HG02973 (cell line): ENCODE measurements at regions not wholly inside any gene's neighbourhood (a gene's known extent, or its start where the extent isn't known, plus 50 kb on each side); places are given as distances from the start of the nearest gene placed in this dataset.

Experiments
- ATAC-seq: cut with Tn5 transposase; IDR thresholded peaks from one replicate; pipeline ENCODE4 v1.9.1; 2021; ENCODE audit warnings: moderate library complexity; ENCODE audit not compliant: unreplicated experiment

DNA sequence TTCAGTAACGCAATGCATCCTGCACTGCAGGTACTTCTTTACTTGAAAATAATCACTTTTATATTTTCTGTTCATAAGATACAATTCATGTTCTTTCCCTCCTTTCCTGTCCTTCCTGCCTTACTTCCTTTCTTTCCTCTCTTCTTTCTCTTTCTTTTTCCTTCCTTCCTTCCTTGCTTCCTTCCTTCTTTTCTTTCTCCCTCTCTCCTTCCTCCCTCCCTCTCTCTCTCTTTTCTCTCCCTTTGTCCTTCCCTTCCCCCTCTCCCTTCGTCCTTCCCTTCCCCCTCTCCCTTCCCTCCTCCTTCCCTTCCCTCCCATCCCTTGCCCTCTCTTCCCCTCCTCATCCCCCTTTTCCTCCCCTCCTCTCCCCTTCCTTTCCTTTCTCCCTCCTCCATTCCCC is 227.8 kb upstream of the KLF6 start:
- no peak for ATAC-seq

DNA sequence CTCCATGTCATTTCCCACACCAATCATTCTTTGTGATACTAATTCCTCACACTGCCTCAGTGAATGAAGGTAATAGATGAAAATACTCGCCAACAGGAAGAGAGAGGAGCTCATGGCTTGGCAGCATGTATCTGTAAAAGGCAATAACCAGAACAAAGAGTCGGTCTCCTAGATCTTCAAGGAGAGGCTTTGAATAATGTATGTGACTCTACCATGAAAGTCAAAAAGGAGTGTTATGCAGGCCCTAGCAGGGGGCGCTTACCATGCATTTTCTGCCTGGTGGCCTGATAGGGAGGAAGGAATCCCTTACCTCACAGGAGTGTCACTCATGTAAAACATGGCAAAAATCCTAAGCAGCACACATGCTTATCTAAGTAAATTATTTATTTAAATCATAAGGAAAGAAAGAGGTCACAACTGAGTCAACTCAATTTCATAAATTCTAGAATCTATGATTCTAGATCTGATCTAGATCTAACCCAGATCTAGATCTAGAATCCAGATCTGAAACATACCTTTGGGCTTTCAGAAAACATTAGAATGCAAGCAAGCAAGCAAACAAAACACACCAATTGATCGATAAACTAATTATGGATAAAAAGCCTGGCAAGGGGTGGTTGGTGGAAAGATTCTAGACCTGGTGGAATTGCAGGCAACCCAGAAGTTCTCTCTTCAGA is 226.3 kb upstream of the KLF6 start:
- ATAC-seq = no peak

DNA sequence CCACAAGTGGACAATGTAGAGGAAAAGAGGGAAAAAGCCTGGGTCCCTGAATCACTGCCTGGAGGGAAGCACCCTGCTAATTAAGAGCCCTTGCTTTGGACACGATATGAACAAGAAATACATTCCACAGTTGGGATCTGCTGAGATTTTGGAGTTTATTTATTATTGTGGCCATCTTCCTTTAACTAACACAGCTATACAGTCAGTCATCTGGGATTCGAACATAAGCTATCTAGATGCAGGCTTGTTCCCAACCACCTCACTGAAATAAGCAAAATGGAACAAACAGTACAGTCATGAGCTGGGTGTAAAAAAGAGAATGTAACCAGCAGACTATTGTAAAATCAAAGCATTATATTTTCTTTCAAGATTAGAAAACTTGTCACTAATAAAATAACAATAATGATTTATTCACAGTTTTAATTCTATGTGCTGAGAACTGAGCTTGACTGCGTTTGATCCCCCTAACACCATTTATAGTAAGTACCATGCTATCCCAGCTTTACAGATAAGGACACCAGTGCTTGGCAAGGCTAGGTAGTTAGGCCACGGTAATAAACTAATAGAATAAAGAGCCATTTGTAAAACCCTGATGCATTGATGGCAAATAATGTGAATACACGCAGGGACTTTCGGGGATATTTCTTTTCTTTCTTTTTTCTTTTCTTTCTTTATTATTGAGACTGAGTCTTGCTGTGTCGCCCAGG is 223.8 kb upstream of the KLF6 start:
- no peak for ATAC-seq

DNA sequence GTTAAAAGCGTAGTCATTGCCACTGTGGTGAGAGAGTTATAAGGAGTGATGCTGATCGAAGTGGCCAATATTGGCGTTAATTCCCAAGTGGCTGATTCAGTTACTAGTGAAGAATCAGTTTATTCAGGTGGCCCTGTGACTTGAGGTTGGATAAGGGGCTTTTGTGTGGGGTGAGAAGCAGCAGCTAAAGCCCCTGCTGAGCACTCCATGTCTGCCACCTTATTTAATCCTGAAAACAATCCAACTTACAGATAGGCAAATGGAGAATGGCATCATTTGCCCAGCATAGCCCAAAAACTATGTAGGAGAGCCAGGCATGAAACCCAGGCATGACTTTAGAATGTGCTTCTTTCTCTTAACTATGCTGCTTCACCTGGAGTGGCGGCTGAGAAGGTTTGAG is 222.8 kb upstream of the KLF6 start:
- ATAC-seq = no peak

DNA sequence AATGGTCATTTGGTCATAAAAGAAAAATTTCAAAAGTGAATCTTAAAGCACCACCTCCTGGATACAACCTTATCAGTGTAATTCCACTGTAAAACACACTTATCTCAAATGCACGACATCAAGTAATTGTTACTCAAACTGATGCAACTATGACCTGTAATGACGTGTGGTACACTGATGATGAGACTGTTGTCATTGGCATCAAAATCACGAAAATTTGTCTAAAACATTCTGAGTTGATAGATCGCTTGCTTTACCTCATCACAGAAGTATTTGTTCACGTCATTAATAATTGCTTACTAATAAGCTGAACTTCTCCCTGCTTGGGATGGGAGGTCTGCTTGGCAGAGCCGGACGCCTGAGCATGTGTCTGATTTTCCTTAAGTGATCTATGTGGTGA is 221.8 kb upstream of the KLF6 start:
- no peak for ATAC-seq

DNA sequence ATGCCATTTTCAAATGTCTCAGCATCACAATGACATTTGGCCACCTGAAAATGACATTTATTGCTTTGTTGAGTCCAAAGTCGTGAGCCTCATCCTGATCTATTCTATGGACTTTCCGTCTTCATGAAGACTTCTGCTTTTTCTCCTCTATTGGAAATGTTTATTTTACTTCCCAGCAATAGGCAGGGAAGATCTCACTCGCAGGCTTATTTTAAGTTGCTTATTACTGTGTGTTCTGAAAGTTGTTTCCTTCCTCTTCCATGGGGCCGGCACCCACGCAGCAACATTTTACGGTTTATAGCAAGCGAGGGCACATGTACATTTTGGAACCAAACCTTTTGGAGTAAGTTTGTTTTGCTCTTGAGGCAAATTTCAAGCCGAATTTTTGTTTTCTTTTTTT is 221.0 kb upstream of the KLF6 start:
- no peak for ATAC-seq

DNA sequence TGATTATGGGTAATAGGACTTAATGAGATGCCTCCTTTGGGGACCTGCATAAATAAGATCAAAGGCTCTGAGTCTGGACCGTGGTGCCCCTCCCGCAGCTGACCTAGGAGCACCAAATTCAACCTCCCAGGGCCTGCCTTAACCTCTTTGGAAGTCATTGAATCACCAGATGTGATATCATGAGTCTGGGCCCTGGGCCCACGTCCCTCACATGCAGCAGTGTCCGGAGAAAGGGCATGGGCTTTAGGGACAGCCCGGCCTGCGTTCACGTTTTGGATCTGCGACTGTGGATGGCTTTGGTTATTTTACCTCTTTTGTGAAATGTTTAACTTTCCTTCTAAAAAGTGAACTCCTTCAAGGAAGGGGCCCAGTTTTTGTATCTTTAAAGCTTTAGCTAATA is 220.0 kb upstream of the KLF6 start:
- no peak for ATAC-seq

DNA sequence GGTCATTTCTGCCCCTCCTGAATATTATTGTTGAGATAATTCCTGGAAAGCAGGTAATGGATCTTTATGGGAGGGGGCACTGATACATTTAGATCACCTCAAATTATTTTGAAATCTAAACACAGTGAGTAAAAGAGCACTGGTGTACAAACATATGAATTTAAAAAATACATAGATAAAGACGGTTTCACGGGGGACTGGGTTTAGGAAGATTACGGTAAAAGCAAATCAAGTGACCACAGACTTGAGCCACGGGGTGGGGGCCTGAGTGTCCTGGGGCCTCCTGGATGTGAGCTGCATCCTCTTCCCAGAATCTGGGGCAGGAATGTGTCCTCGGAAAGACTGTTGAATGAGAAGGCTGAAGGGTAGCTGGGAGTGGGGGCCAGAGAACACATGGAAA is 219.1 kb upstream of the KLF6 start:
- no peak for ATAC-seq

DNA sequence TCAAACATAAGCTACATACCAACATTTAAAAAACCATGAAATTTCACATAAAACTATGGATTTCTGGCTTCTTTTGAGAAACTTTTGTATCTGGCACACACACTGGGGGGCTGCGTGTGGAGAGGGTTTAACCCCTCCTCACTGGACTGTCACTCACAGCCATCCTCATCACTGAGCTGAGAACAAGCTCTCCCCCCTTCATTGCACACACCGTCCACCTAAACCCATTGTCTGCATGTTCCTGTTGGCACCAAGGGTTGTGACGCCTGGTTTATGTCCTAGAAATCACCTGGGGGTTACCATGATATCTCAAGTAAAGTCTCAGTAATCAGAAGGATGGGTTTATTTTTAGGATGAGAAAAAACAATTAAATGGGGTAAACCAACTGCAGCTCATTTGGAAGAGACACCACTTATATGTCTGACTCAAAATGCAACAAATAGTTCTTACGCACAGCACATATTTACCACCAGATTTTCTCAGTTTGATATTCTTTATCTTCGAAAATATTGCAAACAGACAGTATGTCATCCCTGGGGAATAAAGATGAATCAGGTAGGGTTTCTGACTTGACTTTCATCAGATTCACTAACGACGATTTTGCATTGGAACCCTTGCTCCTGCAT is 218.5 kb upstream of the KLF6 start:
- ATAC-seq = no peak

DNA sequence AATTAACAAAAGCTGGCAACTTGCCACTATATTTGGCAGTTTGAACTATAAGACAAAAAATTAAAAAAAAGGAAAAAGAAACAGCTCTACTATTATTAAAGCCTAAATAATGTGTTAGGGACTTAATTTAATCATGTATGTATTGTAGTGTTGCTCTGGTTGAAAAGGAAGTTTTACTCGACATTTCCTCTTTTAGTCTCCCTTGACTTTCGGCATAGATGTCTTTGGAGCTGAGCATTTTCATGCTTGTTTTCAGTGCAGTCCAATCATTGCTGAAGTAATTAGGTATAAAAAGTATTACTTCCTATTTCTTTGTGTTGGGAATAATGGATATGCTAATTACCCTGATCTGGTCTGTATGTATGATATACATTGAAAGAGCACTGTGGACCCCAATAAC is 216.8 kb upstream of the KLF6 start:
- no peak for ATAC-seq

DNA sequence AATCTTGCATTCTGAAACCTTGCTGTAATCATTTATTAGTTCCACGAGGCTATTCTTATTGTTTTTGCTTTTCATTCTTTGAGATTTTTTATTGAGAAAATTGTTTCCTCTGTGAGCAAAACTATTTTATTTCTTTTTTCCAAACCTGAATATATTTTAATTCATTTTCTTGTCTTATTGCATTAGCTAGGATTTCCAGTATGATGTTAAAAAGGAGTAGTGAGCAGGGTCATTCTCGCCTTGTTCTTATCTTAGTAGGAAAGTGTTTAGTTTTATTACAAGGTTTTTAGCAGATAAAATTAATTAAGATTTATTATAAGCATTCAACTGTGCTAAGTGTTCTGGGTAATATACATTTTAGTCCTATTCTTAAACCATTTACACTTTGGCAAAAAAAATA is 214.6 kb upstream of the KLF6 start:
- ATAC-seq = no peak

DNA sequence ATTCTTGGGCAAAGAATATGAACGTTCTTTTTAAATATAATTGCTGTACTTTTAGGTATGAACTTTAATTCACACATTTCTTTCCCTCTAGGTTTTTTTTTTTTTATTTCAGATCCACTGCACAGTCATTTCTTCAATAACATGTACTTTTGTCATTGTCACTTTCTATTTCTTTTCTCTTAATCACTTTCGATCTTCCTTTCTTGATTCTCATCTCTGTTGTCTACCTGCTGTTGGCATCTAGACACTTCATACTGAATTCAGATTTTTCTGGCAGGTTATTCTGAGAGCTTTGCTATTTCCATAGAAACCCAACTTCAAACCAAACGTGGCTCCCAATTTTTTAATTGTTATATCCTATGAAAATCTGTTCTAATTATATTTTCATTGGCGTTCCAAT is 211.7 kb upstream of the KLF6 start:
- ATAC-seq = no peak

DNA sequence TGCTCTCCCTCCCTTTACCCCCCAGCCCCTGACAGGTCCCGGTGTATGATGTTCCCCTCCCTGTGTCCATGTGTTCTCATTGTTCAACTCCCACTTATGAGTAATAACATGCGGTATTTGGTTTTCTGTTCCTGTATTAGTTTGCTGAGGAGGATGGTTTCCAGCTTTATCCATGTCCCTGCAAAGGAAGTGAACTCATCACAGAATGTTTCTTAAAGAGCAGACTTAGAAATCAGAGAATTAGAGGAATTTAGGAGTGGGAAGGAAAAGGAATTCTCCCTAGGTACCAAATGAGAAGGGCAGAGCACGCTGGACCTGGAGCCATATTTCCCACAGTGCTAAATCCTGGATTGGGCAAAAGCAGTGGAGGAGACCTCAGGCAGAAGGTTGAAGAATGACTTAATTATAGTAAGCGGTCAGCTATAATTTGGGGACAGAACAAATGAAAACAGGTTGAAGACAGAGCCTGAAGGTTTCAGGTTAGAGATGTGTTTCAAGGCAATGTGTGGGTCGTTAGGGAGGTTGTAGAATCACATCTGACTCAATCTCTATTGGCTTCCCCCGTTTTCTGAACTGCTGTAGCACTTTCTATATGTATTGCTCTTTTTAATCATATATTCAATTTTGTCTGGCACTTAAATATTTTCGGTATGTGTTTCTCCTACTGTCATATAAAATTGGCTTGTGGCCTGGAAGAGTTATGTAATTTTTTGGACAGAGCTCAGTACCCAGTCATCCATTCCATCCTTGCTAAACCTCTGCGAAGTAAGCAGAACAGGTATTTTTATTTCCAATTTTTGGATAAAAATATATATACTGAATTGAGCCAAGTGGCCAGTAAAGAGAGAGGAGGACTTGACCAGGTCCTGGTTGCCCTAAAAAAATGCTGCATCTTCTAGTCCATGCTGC is 210.5 kb upstream of the KLF6 start:
- no peak for ATAC-seq

DNA sequence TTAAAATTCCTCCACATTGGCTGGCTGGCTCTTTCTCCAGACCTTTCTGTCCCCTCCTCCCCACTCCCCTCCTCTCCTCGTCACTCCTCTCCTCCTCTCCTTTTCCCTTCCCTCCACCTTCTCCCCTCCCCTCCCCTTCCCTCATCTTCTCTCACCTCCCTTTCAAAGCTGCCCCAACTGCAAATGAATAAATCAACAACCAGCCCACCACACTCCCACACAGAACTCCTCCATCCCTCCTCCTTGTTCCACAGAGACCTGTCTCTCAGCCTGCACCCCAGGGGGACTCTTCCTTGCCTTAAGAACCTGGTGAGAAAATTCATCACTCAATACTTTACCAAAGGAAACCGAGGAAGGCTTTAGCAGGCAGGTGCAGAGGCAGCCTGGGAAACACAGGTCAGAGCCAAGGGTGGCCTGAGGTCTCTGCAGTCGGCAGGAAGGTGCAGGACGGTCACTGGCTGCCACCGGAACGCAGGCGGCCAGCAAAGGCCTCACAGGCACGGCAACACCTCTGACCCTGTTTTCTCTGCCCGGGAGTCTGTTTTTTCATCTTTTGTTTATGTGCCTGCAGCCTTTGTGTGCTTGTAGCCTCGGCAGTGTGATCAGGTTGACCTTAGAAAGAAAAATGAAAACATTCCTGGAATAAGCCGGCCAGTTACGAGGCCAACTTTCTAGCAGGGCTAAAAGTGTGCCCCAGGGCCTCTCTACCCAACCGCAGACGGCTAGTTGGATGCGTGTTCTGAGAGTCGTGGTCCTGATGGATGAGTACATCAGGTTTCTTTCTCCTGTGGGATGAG is 207.6 kb upstream of the KLF6 start:
- ATAC-seq = no peak

DNA sequence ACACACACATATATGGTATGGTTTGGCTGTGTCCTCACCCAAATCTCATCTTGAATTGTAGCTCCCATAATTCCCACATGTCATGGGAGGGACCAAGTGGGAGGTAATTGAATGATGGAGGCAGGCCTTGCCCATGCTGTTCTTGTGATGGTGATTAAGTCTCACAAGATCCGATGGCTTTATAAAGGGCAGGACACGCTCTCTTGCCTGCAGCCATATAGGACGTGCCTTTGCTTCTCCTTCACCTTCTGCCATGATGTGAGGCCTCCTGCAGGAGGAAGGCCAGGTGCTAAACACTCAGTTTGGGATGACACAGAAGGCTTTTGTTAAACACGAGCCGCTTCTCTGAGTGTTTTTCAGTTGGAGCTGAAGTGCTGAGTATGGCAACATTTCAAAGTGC is 205.3 kb upstream of the KLF6 start:
- no peak for ATAC-seq

DNA sequence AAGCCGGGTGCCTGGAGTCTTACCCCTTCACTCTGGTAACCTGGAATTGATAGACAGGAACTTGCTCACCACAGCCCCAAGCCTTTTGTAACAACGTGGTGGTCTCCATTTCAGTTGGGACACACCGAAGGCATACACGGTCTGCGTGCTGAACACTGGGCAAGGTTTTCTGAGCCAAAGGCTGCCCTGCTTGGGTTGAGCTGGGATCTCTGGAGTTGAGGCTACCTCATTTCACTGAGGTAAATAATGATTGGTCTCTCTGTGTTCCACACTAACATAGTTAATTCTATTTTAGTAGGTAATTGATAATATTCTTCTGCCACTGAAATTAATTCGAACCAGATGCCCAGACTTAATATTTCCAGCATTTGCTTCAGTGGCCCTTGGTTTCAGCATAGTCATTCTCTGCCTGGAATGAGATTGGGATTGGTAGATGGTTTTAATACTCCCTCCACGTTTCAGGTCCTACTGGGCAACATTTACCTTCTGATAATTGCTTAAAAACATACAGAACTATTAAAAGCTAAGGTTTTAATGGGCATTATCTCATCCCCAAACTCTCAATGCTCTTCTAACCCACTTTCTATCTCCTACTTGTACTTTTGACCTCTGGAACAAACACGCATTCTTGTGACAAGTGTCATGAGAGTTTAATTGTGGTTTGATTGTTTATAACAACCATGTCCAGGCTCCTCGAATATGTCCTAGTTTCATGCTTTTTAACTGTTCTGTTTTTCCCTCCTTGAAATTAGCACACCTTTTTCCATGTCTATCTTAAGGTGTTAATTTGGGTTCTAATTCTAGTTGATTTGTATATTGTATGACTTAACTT is 202.3 kb upstream of the KLF6 start:
- ATAC-seq = no peak

DNA sequence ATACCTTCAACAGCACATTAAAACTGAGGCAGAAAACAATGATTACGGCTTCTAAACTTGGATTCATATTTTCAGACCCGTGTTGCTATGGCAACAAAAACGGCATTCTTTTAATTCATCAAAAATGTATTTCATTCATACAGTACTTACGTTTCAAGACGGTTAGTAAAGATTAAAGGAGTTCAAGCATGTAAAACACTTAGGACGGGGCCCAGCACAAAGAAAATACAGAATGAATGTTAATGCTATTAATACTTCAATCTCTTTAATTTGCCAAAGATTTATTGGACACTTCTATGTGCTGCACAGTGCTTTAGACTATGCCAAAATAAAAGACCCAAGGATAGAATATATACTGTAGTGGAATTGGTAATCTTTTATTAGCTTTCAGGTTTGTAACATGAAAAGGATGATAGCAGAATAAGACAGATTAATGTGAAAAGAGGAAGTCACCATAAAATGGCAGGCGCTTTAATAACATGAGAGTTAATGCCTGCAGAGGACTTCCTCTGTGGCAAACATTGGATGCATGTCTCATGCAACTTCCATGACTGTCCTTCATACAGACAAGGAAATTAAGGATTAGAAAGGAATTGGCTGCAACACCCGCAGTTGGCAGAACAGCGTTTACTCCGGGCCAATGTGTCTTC is 201.6 kb upstream of the KLF6 start:
- ATAC-seq = no peak

DNA sequence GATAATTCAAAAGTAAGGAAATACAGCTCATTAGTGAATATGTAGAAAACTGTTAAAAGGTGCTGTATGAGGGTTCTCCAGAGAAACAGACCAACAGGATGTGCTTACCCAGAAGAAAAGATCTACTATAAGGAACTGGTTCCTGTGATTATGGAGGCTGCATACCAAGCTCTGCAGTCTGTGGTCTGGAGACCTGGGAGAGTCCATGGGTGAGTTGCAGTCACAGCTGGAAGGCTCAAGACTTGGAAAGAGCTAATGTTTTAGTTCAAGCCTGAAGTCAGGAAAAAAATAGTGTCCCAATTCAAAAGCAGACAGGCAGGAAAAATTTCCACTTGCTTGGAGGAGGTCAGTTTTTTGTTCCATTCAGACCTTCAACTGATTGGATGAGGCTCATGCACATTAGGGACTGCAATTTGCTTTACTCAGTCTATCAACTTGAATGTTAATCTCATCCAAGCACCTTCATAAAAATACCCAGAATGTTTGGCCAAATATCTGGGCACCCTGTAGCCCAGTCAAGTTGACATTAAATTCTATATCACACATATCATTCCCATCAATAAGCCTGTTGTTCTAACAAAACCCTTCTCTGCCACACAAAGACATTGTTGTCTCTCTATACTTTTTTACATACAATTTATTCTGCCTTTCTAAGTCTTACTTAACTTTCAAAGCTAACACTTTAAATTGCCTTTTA is 197.9 kb upstream of the KLF6 start:
- no peak for ATAC-seq

DNA sequence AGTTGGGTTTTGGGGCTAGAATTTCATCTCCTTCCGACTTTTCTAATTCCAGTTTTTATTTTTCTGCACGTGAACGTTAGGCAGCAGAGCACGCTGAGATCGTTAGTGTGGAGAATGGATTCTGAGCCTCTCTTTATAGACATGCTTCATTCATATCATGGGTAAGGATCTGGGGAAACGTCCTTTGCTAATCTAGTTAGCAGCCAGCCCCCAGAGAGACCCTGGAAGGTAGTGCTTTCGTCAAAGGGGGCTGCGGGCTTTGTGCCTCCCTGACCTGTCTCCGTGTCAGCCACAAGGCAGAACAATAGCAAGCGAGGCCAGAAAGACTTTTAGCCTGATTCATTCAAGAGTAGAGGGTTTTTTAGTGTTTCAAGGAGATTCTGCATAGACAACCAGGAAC is 196.3 kb upstream of the KLF6 start:
- no peak for ATAC-seq
